ENCODE measurements at regions not wholly inside any gene's neighbourhood (a gene's known extent, or its start where the extent isn't known, plus 50 kb on each side); places are given as distances from the start of the nearest gene placed in this dataset.

GRCh38 chr22:47605441-47605840 is 843.0 kb downstream of the TBC1D22A start:
- Mint-ChIP-seq H3K4me3 (no peak overlapping the region), H3K27me3 (ENCODE audit: insufficient read depth, low read depth, poor library complexity) (peaks cover 5% of the 10 kb centered on the region), H3K9me3 (peaks cover 79% of the 10 kb centered on the region), H3K36me3 (ENCODE audit: low read depth) (peaks cover 10% of the 10 kb centered on the region), H3K27ac (no peak overlapping the region), H3K4me1 (no peaks in the 10 kb centered on the region; the same call in 2 of the 3 replicates)
- Histone ChIP-seq H3K27ac (ENCODE audit: low read depth) (no peak overlapping the region), H2AFZ (no peak overlapping the region), H3K27me3 (ENCODE audit: insufficient read depth) (no peaks in the 10 kb centered on the region), H3K79me2 (replicated peaks; ENCODE audit: insufficient read depth) (no peaks in the 10 kb centered on the region), H3K4me2 (no peak overlapping the region), H3K9me2 (ENCODE audit: insufficient read depth) (no peaks in the 10 kb centered on the region), H3F3A (replicated peaks; ENCODE audit: low read depth) (no peaks in the 10 kb centered on the region), H3K4me3 (no peak overlapping the region), H3K36me3 (ENCODE audit: insufficient read depth) (peaks cover 3% of the 10 kb centered on the region; the same call in 1 of the 2 replicates), H4K20me1 (replicated peaks; ENCODE audit: insufficient read depth) (no peaks in the 10 kb centered on the region), H3K4me1 (ENCODE audit: insufficient read depth) (no peaks in the 10 kb centered on the region)
- no peak for DNase-seq (ENCODE audit: low spot score)
- no peak for TF ChIP-seq NANOG (IDR thresholded peaks at IDR 0.05; ENCODE audit: borderline replicate concordance)
- no peak for TF ChIP-seq EZH2phosphoT487 (IDR thresholded peaks at IDR 0.05; ENCODE audit: unreplicated experiment)
- no peak for TF ChIP-seq STAT1 (IDR thresholded peaks at IDR 0.05; ENCODE audit: unreplicated experiment)
- TF ChIP-seq, protein P1, sequence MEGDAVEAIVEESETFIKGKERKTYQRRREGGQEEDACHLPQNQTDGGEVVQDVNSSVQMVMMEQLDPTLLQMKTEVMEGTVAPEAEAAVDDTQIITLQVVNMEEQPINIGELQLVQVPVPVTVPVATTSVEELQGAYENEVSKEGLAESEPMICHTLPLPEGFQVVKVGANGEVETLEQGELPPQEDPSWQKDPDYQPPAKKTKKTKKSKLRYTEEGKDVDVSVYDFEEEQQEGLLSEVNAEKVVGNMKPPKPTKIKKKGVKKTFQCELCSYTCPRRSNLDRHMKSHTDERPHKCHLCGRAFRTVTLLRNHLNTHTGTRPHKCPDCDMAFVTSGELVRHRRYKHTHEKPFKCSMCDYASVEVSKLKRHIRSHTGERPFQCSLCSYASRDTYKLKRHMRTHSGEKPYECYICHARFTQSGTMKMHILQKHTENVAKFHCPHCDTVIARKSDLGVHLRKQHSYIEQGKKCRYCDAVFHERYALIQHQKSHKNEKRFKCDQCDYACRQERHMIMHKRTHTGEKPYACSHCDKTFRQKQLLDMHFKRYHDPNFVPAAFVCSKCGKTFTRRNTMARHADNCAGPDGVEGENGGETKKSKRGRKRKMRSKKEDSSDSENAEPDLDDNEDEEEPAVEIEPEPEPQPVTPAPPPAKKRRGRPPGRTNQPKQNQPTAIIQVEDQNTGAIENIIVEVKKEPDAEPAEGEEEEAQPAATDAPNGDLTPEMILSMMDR (conservative IDR thresholded peaks at IDR 0.05; ENCODE audit: low read depth in 2 of 2), result no peak
- no peak for TF ChIP-seq REST (IDR thresholded peaks at IDR 0.05; ENCODE audit: unreplicated experiment)
- no peak for TF ChIP-seq EZH2 (IDR thresholded peaks at IDR 0.05; ENCODE audit: low read depth, unreplicated experiment)
- TF ChIP-seq, protein P2, sequence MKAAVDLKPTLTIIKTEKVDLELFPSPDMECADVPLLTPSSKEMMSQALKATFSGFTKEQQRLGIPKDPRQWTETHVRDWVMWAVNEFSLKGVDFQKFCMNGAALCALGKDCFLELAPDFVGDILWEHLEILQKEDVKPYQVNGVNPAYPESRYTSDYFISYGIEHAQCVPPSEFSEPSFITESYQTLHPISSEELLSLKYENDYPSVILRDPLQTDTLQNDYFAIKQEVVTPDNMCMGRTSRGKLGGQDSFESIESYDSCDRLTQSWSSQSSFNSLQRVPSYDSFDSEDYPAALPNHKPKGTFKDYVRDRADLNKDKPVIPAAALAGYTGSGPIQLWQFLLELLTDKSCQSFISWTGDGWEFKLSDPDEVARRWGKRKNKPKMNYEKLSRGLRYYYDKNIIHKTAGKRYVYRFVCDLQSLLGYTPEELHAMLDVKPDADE (IDR thresholded peaks at IDR 0.05), result no peak
- no peak for ATAC-seq

DNA sequence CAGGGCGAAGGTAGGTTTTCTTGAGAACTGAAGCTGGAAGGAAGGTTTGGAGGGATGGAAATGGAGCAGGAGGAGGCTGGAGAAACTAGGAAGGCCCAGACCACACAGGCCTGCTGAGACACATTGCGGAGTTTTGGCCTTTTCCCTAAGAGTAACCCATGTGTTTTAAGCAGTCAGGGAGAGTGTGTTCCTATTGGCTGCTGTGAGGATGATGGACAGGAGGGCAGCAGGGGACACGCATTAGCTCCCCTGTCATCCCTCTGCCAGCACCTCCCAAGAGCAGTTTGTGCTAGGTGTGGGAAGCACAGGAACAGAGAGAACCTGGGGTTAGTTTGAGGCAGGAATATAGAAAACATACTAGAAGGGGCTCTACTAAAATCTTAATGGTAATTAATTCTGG is 842.1 kb downstream of the TBC1D22A start:
- no peaks in the 10 kb centered on the region; the same call in 2 of the 3 replicates for H3K4me1 Mint-ChIP-seq
- no peak overlapping the region for H3K27ac ChIP-seq (ENCODE audit: low read depth)
- peaks cover 3% of the 10 kb centered on the region; the same call in 1 of the 2 replicates for H3K36me3 ChIP-seq (ENCODE audit: insufficient read depth)
- no peaks in the 10 kb centered on the region for H3F3A ChIP-seq (replicated peaks; ENCODE audit: low read depth)
- H3K4me2 ChIP-seq, result no peak overlapping the region
- H2AFZ ChIP-seq, result no peak overlapping the region
- H4K20me1 ChIP-seq (replicated peaks; ENCODE audit: insufficient read depth), result no peaks in the 10 kb centered on the region
- H3K9me3 Mint-ChIP-seq, result peaks cover 80% of the 10 kb centered on the region
- H3K27ac Mint-ChIP-seq, result no peak overlapping the region
- no peak overlapping the region for H3K4me3 Mint-ChIP-seq
- no peak; the same call in 2 of the 3 replicates for ATAC-seq
- H3K4me1 ChIP-seq (ENCODE audit: insufficient read depth), result no peaks in the 10 kb centered on the region
- no peak for DNase-seq (ENCODE audit: low spot score)
- no peaks in the 10 kb centered on the region for H3K9me2 ChIP-seq (ENCODE audit: insufficient read depth)
- H3K36me3 Mint-ChIP-seq (ENCODE audit: low read depth), result peaks cover 10% of the 10 kb centered on the region
- no peaks in the 10 kb centered on the region for H3K79me2 ChIP-seq (replicated peaks; ENCODE audit: insufficient read depth)
- H3K4me3 ChIP-seq, result no peak overlapping the region
- H3K27me3 ChIP-seq (ENCODE audit: insufficient read depth), result no peaks in the 10 kb centered on the region
- peaks cover 9% of the 10 kb centered on the region for H3K27me3 Mint-ChIP-seq (ENCODE audit: insufficient read depth, low read depth, poor library complexity)
- TF ChIP-seq CREB1 (CRISPR knock-in tag; IDR thresholded peaks at IDR 0.05; ENCODE audit: low read depth), result no peak
- TF ChIP-seq EZH2 (IDR thresholded peaks at IDR 0.05; ENCODE audit: low read depth, unreplicated experiment), result no peak
- TF ChIP-seq STAT1 (IDR thresholded peaks at IDR 0.05; ENCODE audit: unreplicated experiment), result no peak
- TF ChIP-seq EZH2phosphoT487 (IDR thresholded peaks at IDR 0.05; ENCODE audit: unreplicated experiment), result no peak
- TF ChIP-seq, protein P3, sequence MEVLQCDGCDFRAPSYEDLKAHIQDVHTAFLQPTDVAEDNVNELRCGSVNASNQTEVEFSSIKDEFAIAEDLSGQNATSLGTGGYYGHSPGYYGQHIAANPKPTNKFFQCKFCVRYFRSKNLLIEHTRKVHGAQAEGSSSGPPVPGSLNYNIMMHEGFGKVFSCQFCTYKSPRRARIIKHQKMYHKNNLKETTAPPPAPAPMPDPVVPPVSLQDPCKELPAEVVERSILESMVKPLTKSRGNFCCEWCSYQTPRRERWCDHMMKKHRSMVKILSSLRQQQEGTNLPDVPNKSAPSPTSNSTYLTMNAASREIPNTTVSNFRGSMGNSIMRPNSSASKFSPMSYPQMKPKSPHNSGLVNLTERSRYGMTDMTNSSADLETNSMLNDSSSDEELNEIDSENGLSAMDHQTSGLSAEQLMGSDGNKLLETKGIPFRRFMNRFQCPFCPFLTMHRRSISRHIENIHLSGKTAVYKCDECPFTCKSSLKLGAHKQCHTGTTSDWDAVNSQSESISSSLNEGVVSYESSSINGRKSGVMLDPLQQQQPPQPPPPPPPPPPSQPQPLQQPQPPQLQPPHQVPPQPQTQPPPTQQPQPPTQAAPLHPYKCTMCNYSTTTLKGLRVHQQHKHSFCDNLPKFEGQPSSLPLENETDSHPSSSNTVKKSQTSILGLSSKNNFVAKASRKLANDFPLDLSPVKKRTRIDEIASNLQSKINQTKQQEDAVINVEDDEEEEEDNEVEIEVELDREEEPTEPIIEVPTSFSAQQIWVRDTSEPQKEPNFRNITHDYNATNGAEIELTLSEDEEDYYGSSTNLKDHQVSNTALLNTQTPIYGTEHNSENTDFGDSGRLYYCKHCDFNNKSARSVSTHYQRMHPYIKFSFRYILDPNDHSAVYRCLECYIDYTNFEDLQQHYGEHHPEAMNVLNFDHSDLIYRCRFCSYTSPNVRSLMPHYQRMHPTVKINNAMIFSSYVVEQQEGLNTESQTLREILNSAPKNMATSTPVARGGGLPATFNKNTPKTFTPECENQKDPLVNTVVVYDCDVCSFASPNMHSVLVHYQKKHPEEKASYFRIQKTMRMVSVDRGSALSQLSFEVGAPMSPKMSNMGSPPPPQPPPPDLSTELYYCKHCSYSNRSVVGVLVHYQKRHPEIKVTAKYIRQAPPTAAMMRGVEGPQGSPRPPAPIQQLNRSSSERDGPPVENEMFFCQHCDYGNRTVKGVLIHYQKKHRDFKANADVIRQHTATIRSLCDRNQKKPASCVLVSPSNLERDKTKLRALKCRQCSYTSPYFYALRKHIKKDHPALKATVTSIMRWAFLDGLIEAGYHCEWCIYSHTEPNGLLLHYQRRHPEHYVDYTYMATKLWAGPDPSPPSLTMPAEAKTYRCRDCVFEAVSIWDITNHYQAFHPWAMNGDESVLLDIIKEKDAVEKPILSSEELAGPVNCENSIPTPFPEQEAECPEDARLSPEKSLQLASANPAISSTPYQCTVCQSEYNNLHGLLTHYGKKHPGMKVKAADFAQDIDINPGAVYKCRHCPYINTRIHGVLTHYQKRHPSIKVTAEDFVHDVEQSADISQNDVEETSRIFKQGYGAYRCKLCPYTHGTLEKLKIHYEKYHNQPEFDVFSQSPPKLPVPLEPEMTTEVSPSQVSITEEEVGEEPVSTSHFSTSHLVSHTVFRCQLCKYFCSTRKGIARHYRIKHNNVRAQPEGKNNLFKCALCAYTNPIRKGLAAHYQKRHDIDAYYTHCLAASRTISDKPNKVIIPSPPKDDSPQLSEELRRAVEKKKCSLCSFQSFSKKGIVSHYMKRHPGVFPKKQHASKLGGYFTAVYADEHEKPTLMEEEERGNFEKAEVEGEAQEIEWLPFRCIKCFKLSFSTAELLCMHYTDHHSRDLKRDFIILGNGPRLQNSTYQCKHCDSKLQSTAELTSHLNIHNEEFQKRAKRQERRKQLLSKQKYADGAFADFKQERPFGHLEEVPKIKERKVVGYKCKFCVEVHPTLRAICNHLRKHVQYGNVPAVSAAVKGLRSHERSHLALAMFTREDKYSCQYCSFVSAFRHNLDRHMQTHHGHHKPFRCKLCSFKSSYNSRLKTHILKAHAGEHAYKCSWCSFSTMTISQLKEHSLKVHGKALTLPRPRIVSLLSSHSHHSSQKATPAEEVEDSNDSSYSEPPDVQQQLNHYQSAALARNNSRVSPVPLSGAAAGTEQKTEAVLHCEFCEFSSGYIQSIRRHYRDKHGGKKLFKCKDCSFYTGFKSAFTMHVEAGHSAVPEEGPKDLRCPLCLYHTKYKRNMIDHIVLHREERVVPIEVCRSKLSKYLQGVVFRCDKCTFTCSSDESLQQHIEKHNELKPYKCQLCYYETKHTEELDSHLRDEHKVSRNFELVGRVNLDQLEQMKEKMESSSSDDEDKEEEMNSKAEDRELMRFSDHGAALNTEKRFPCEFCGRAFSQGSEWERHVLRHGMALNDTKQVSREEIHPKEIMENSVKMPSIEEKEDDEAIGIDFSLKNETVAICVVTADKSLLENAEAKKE (CRISPR knock-in tag; IDR thresholded peaks at IDR 0.05), result no peak

Measured in GM23338 (cell line).